Suprapubic skin (tissue), 4 donors: ENCODE measurements at regions not wholly inside any gene's neighbourhood (a gene's known extent, or its start where the extent isn't known, plus 50 kb on each side); places are given as distances from the start of the nearest gene placed in this dataset.

ENCODE experiments used
- POLR2A ChIP-seq, 2 donors: fragments of 450-650 bp; IDR thresholded peaks; one replicate each; pipeline ENCODE4 v1.6.1; 2017; ENCODE audit warnings: antibody characterized with exemption in 2 of 2, mild to moderate bottlenecking in 2 of 2, moderate library complexity in 2 of 2
- POLR2AphosphoS5 ChIP-seq, 3 donors: sonication (generic); formaldehyde crosslinking; IDR thresholded peaks; one replicate each; pipeline ENCODE4 v1.6.1; 2017; ENCODE audit warnings: antibody characterized with exemption in 3 of 3
- TF ChIP-seq, protein P1 (sequence below), 2 donors: fragments of 200-600 bp in 1 of 2; fragments of 450-650 bp in 1 of 2; sonication (generic) in 1 of 2; IDR thresholded peaks; one replicate each; pipeline ENCODE4 v1.5.1; 2016 to 2019; ENCODE audit warnings: antibody characterized with exemption in 2 of 2, mild to moderate bottlenecking in 1 of 2, moderate library complexity in 1 of 2

DNA sequence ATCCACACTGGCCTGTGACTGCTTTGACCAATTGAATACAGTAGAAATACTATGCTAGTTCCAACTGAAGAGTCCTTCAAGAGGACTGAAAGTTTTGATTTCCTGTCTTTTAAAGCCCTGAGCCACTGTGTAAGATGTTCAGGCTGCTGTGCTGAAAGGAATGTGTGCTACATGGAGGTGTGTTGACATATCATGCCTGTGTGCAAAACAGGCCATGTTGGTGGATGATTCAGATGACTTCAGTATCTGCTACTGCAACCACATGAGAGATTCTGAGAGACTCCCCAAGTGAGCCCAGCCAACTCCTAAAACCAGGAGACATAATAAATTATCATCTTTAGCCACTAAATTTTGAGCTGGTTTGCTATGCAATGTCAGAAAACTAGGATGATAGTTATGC is 662.9 kb downstream of the ZEB2 start:
- TF ChIP-seq, protein P1, sequence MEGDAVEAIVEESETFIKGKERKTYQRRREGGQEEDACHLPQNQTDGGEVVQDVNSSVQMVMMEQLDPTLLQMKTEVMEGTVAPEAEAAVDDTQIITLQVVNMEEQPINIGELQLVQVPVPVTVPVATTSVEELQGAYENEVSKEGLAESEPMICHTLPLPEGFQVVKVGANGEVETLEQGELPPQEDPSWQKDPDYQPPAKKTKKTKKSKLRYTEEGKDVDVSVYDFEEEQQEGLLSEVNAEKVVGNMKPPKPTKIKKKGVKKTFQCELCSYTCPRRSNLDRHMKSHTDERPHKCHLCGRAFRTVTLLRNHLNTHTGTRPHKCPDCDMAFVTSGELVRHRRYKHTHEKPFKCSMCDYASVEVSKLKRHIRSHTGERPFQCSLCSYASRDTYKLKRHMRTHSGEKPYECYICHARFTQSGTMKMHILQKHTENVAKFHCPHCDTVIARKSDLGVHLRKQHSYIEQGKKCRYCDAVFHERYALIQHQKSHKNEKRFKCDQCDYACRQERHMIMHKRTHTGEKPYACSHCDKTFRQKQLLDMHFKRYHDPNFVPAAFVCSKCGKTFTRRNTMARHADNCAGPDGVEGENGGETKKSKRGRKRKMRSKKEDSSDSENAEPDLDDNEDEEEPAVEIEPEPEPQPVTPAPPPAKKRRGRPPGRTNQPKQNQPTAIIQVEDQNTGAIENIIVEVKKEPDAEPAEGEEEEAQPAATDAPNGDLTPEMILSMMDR (IDR thresholded peaks at IDR 0.05) = no peak
- TF ChIP-seq POLR2A (IDR thresholded peaks at IDR 0.05) (no peak), POLR2AphosphoS5 (IDR thresholded peaks at IDR 0.05) (no peak)
